PC-9 (cell line): ENCODE measurements at regions not wholly inside any gene's neighbourhood (a gene's known extent, or its start where the extent isn't known, plus 50 kb on each side); places are given as distances from the start of the nearest gene placed in this dataset.

ENCODE experiments used
- CTCF ChIP-seq: fragments of 200-600 bp; sonication (generic); conservative IDR thresholded peaks from 2 replicates; pipeline ENCODE4 v1.6.1; 2017; ENCODE audit warnings: mixed run types, antibody characterized with exemption, mild to moderate bottlenecking, moderate library complexity
- EZH2 ChIP-seq: fragments of 200-600 bp; sonication (generic); IDR thresholded peaks from 2 replicates; pipeline ENCODE4 v1.8.0; 2017; ENCODE audit warnings: antibody characterized with exemption, low read depth

- TF ChIP-seq CTCF (no peak), EZH2 (no peak)
Observed at GRCh38 chr5:58198330-58198729, 261.6 kb downstream of the PLK2 start.
